ENCODE measurements at regions not wholly inside any gene's neighbourhood (a gene's known extent, or its start where the extent isn't known, plus 50 kb on each side); places are given as distances from the start of the nearest gene placed in this dataset.

GRCh38 chr2:193463011-193463410 lies 1268.3 kb upstream of the TMEFF2 start:
- Histone ChIP-seq H3K27me3 (ENCODE audit: insufficient read depth, low read length, poor library complexity, severe bottlenecking) (no peaks in the 10 kb centered on the region), H4K20me1 (ENCODE audit: insufficient read depth, low read length, poor library complexity, severe bottlenecking) (no peaks in the 10 kb centered on the region), H3K9me3 (ENCODE audit: insufficient read depth, low read depth, low read length) (no peaks in the 10 kb centered on the region), H3K4me3 (ENCODE audit: low read length, poor library complexity, severe bottlenecking) (no peak overlapping the region), H3K79me2 (ENCODE audit: insufficient read depth, low read length) (no peaks in the 10 kb centered on the region), H3K4me1 (ENCODE audit: insufficient read depth, low read length, poor library complexity, severe bottlenecking) (peaks cover 8% of the 10 kb centered on the region), H3K4me2 (ENCODE audit: low read depth, low read length, poor library complexity, severe bottlenecking) (no peak overlapping the region), H3K9me2 (replicated peaks; ENCODE audit: low read depth, low read length) (no peaks in the 10 kb centered on the region), H3K36me3 (ENCODE audit: insufficient read depth, low read length) (no peaks in the 10 kb centered on the region), H3K9ac (ENCODE audit: low read depth, low read length, poor library complexity, severe bottlenecking) (no peak overlapping the region), H2AFZ (ENCODE audit: low read length) (no peak overlapping the region), H3F3A (ENCODE audit: low read depth) (no peaks in the 10 kb centered on the region)
- TF ChIP-seq, protein P1, sequence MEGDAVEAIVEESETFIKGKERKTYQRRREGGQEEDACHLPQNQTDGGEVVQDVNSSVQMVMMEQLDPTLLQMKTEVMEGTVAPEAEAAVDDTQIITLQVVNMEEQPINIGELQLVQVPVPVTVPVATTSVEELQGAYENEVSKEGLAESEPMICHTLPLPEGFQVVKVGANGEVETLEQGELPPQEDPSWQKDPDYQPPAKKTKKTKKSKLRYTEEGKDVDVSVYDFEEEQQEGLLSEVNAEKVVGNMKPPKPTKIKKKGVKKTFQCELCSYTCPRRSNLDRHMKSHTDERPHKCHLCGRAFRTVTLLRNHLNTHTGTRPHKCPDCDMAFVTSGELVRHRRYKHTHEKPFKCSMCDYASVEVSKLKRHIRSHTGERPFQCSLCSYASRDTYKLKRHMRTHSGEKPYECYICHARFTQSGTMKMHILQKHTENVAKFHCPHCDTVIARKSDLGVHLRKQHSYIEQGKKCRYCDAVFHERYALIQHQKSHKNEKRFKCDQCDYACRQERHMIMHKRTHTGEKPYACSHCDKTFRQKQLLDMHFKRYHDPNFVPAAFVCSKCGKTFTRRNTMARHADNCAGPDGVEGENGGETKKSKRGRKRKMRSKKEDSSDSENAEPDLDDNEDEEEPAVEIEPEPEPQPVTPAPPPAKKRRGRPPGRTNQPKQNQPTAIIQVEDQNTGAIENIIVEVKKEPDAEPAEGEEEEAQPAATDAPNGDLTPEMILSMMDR (conservative IDR thresholded peaks at IDR 0.05; ENCODE audit: low read length): no peak
- TF ChIP-seq EZH2phosphoT487 (IDR thresholded peaks at IDR 0.05; ENCODE audit: borderline replicate concordance): no peak

DNA sequence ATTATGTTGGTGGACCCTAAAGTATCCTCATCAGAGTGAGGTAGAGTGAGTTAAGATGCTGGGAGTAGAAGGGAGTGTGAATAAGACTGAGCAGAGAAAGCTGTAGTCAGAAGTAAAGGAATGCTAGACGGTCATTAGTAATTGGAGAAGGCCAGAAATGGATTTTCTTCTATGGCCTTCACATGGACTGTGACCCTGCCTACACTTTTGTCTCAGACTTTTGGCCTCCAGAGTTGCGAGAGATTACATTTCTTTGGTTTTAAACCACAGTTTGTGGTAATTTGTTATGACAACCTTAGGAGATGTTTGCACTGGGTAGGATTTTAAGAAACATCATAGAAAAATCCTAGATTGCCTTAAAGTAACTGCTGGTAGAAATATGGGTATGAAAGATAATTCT lies 1267.7 kb upstream of the TMEFF2 start:
- Histone ChIP-seq H3K4me1 (ENCODE audit: insufficient read depth, low read length, poor library complexity, severe bottlenecking) (peaks cover 4% of the 10 kb centered on the region), H3K4me2 (ENCODE audit: low read depth, low read length, poor library complexity, severe bottlenecking) (no peak overlapping the region), H3F3A (ENCODE audit: low read depth) (no peaks in the 10 kb centered on the region), H3K79me2 (ENCODE audit: insufficient read depth, low read length) (no peaks in the 10 kb centered on the region), H3K9me3 (ENCODE audit: insufficient read depth, low read depth, low read length) (no peaks in the 10 kb centered on the region), H3K27me3 (ENCODE audit: insufficient read depth, low read length, poor library complexity, severe bottlenecking) (no peaks in the 10 kb centered on the region), H3K4me3 (ENCODE audit: low read length, poor library complexity, severe bottlenecking) (no peak overlapping the region), H3K9me2 (replicated peaks; ENCODE audit: low read depth, low read length) (no peaks in the 10 kb centered on the region), H2AFZ (ENCODE audit: low read length) (no peak overlapping the region), H3K36me3 (ENCODE audit: insufficient read depth, low read length) (no peaks in the 10 kb centered on the region), H4K20me1 (ENCODE audit: insufficient read depth, low read length, poor library complexity, severe bottlenecking) (no peaks in the 10 kb centered on the region), H3K9ac (ENCODE audit: low read depth, low read length, poor library complexity, severe bottlenecking) (no peak overlapping the region)
- TF ChIP-seq, protein P1 (conservative IDR thresholded peaks at IDR 0.05; ENCODE audit: low read length): no peak
- no peak for TF ChIP-seq EZH2phosphoT487 (IDR thresholded peaks at IDR 0.05; ENCODE audit: borderline replicate concordance)

GRCh38 chr2:193461431-193461934 lies 1266.8 kb upstream of the TMEFF2 start:
- Histone ChIP-seq H3K27me3 (ENCODE audit: insufficient read depth, low read length, poor library complexity, severe bottlenecking) (no peaks in the 10 kb centered on the region), H3K4me1 (ENCODE audit: insufficient read depth, low read length, poor library complexity, severe bottlenecking) (no peaks in the 10 kb centered on the region), H2AFZ (ENCODE audit: low read length) (no peak overlapping the region), H3K4me2 (ENCODE audit: low read depth, low read length, poor library complexity, severe bottlenecking) (no peak overlapping the region), H3K9me2 (replicated peaks; ENCODE audit: low read depth, low read length) (no peaks in the 10 kb centered on the region), H3K36me3 (ENCODE audit: insufficient read depth, low read length) (no peaks in the 10 kb centered on the region), H3K9me3 (ENCODE audit: insufficient read depth, low read depth, low read length) (no peaks in the 10 kb centered on the region), H3K4me3 (ENCODE audit: low read length, poor library complexity, severe bottlenecking) (no peak overlapping the region), H3K79me2 (ENCODE audit: insufficient read depth, low read length) (no peaks in the 10 kb centered on the region), H3K9ac (ENCODE audit: low read depth, low read length, poor library complexity, severe bottlenecking) (no peak overlapping the region), H3F3A (ENCODE audit: low read depth) (no peaks in the 10 kb centered on the region), H4K20me1 (ENCODE audit: insufficient read depth, low read length, poor library complexity, severe bottlenecking) (no peaks in the 10 kb centered on the region)
- TF ChIP-seq, protein P1 (conservative IDR thresholded peaks at IDR 0.05; ENCODE audit: low read length): no peak
- no peak for TF ChIP-seq EZH2phosphoT487 (IDR thresholded peaks at IDR 0.05; ENCODE audit: borderline replicate concordance)
